ENCODE measurements at regions not wholly inside any gene's neighbourhood (a gene's known extent, or its start where the extent isn't known, plus 50 kb on each side); places are given as distances from the start of the nearest gene placed in this dataset.

GRCh38 chr9:106339882-106340281 lies 523.1 kb upstream of the ZNF462 start:
- Histone ChIP-seq H3F3A (ENCODE audit: low read depth) (no peaks in the 10 kb centered on the region), H3K9ac (ENCODE audit: low read depth, low read length, poor library complexity, severe bottlenecking) (no peak overlapping the region), H3K4me2 (ENCODE audit: low read depth, low read length, poor library complexity, severe bottlenecking) (no peak overlapping the region), H3K79me2 (ENCODE audit: insufficient read depth, low read length) (no peaks in the 10 kb centered on the region), H3K4me1 (ENCODE audit: insufficient read depth, low read length, poor library complexity, severe bottlenecking) (no peaks in the 10 kb centered on the region), H3K9me3 (ENCODE audit: insufficient read depth, low read depth, low read length) (no peaks in the 10 kb centered on the region), H3K36me3 (ENCODE audit: insufficient read depth, low read length) (no peaks in the 10 kb centered on the region; the same call in 1 of the 2 replicates), H3K27me3 (ENCODE audit: insufficient read depth, low read length, poor library complexity, severe bottlenecking) (no peaks in the 10 kb centered on the region), H3K9me2 (replicated peaks; ENCODE audit: low read depth, low read length) (no peaks in the 10 kb centered on the region), H4K20me1 (ENCODE audit: insufficient read depth, low read length, poor library complexity, severe bottlenecking) (no peaks in the 10 kb centered on the region), H2AFZ (ENCODE audit: low read length) (no peak overlapping the region), H3K4me3 (ENCODE audit: low read length, poor library complexity, severe bottlenecking) (no peak overlapping the region)
- TF ChIP-seq EZH2phosphoT487 (IDR thresholded peaks at IDR 0.05; ENCODE audit: borderline replicate concordance) (no peak), CTCF (conservative IDR thresholded peaks at IDR 0.05; ENCODE audit: low read length) (no peak)

GRCh38 chr9:106350777-106351176 lies 512.2 kb upstream of the ZNF462 start:
- H3K4me2 ChIP-seq (ENCODE audit: low read depth, low read length, poor library complexity, severe bottlenecking), result peak overlapping the region; percentile 5
- H3K36me3 ChIP-seq (ENCODE audit: insufficient read depth, low read length), result no peaks in the 10 kb centered on the region
- H3K9ac ChIP-seq (ENCODE audit: low read depth, low read length, poor library complexity, severe bottlenecking), result no peak overlapping the region
- peak overlapping the region; percentile 21; the same call in 1 of the 2 replicates for H2AFZ ChIP-seq (ENCODE audit: low read length)
- no peaks in the 10 kb centered on the region for H3K79me2 ChIP-seq (ENCODE audit: insufficient read depth, low read length)
- peaks cover 5% of the 10 kb centered on the region for H3K4me1 ChIP-seq (ENCODE audit: insufficient read depth, low read length, poor library complexity, severe bottlenecking)
- no peaks in the 10 kb centered on the region for H3K9me2 ChIP-seq (replicated peaks; ENCODE audit: low read depth, low read length)
- no peaks in the 10 kb centered on the region for H3F3A ChIP-seq (ENCODE audit: low read depth)
- no peak overlapping the region for H3K4me3 ChIP-seq (ENCODE audit: low read length, poor library complexity, severe bottlenecking)
- H4K20me1 ChIP-seq (ENCODE audit: insufficient read depth, low read length, poor library complexity, severe bottlenecking), result no peaks in the 10 kb centered on the region
- H3K27me3 ChIP-seq (ENCODE audit: insufficient read depth, low read length, poor library complexity, severe bottlenecking), result no peaks in the 10 kb centered on the region
- H3K9me3 ChIP-seq (ENCODE audit: insufficient read depth, low read depth, low read length), result no peaks in the 10 kb centered on the region
- no peak for TF ChIP-seq EZH2phosphoT487 (IDR thresholded peaks at IDR 0.05; ENCODE audit: borderline replicate concordance)
- no peak for TF ChIP-seq CTCF (conservative IDR thresholded peaks at IDR 0.05; ENCODE audit: low read length)

DNA sequence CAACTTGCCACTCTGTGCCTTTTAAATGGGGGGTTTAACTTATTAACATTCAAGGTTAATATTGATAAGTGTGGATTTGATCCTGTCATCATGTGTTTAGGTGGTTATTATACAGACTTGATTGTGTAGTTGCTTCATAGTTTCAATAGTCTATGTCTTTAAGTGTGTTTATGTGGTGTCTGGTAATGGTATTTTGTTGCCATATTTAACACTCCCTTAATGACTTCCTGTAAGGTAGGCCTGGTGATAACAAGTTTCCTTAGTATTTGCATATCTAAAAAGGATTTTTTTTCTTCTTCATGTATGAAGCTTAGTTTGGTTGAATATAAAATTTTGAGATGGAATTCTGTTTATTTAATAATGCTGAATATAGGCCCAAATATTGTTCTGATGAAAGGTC lies 506.0 kb upstream of the ZNF462 start:
- Histone ChIP-seq H3K27me3 (ENCODE audit: insufficient read depth, low read length, poor library complexity, severe bottlenecking) (no peaks in the 10 kb centered on the region), H3K9me3 (ENCODE audit: insufficient read depth, low read depth, low read length) (no peaks in the 10 kb centered on the region), H3F3A (ENCODE audit: low read depth) (no peaks in the 10 kb centered on the region), H4K20me1 (ENCODE audit: insufficient read depth, low read length, poor library complexity, severe bottlenecking) (no peaks in the 10 kb centered on the region), H3K36me3 (ENCODE audit: insufficient read depth, low read length) (no peaks in the 10 kb centered on the region), H3K4me3 (ENCODE audit: low read length, poor library complexity, severe bottlenecking) (no peak overlapping the region), H2AFZ (ENCODE audit: low read length) (no peak overlapping the region), H3K4me2 (ENCODE audit: low read depth, low read length, poor library complexity, severe bottlenecking) (no peak overlapping the region), H3K4me1 (ENCODE audit: insufficient read depth, low read length, poor library complexity, severe bottlenecking) (peaks cover 9% of the 10 kb centered on the region), H3K9ac (ENCODE audit: low read depth, low read length, poor library complexity, severe bottlenecking) (no peak overlapping the region), H3K79me2 (ENCODE audit: insufficient read depth, low read length) (no peaks in the 10 kb centered on the region), H3K9me2 (replicated peaks; ENCODE audit: low read depth, low read length) (no peaks in the 10 kb centered on the region)
- TF ChIP-seq EZH2phosphoT487 (IDR thresholded peaks at IDR 0.05; ENCODE audit: borderline replicate concordance) (no peak), CTCF (conservative IDR thresholded peaks at IDR 0.05; ENCODE audit: low read length) (no peak)

All from Loucy (cell line).